Heart right ventricle (tissue), 16 donors: ENCODE measurements at regions not wholly inside any gene's neighbourhood (a gene's known extent, or its start where the extent isn't known, plus 50 kb on each side); places are given as distances from the start of the nearest gene placed in this dataset.

Experiments
- ATAC-seq, 8 donors: fragments of 200-7000 bp; cut with Tn5 transposase; one replicate each; pipeline ENCODE4 v1.9.1; 2020; ENCODE audit warnings: mild to moderate bottlenecking in 8 of 8, moderate library complexity in 8 of 8, moderate number of reproducible peaks in 1 of 8
- DNase-seq, 2 donors: peaks; one replicate each; pipeline ENCODE4 v3.0.0-alpha.2; 2020
- H3K27ac ChIP-seq, 10 donors: fragments of 200-600 bp; sonication (generic) in 2 of 10; one replicate each; pipeline versions ENCODE4 v1.5.0 to v1.8.0; 2020 to 2022; ENCODE audit warnings: mild to moderate bottlenecking in 3 of 10
- H3K27me3 ChIP-seq, 7 donors: fragments of 200-600 bp; one replicate each; pipeline ENCODE4 v1.8.0; 2021 to 2022; ENCODE audit warnings: mild to moderate bottlenecking in 2 of 7
- H3K36me3 ChIP-seq, 9 donors: fragments of 200-600 bp; sonication (generic) in 1 of 9; one replicate each; pipeline versions ENCODE4 v1.5.0 to v1.8.0; 2020 to 2022; ENCODE audit warnings: mild to moderate bottlenecking in 2 of 9
- H3K4me1 ChIP-seq, 9 donors: fragments of 200-600 bp; sonication (generic) in 1 of 9; one replicate each; pipeline versions ENCODE4 v1.5.0 to v1.8.0; 2020 to 2022; ENCODE audit warnings: mild to moderate bottlenecking in 4 of 9
- H3K4me3 ChIP-seq, 10 donors: fragments of 200-600 bp; sonication (generic) in 2 of 10; one replicate each; pipeline versions ENCODE4 v1.5.0 to v1.8.0; 2020 to 2022; ENCODE audit warnings: mild to moderate bottlenecking in 7 of 10, moderate library complexity in 2 of 10
- H3K9me3 ChIP-seq, 11 donors: fragments of 200-600 bp in 10 of 11; sonication (generic) in 2 of 11; one replicate each; pipeline versions ENCODE4 v1.5.0 to v1.8.0; 2013 to 2022; ENCODE audit warnings: mild to moderate bottlenecking in 2 of 11, control low read depth in 1 of 11, moderate library complexity in 1 of 11
- CTCF ChIP-seq, 9 donors: fragments of 200-600 bp; sonication (generic) in 2 of 9; IDR thresholded peaks; one replicate each; pipeline versions ENCODE4 v1.5.0 to v1.8.0; 2021 to 2022; ENCODE audit warnings: antibody characterized with exemption in 9 of 9, mild to moderate bottlenecking in 5 of 9, moderate library complexity in 1 of 9
- WGBS, 2 donors: extraction: QIAGEN DNeasy Blood & Tissue Kit; methylation state at CpG; one replicate each; pipeline ENCODE4 v1.1.7; 2013; ENCODE audit warnings: inconsistent platforms in 1 of 2; 5-methylcytosine and 5-hydroxymethylcytosine counted together
- intact Hi-C, 10 donors: fragments of 100-400 bp; cut with DNase I; formaldehyde crosslinking; loops; one replicate each; pipeline versions ENCODE4 v1.11.1 to v1.14.2; 2022
- donor health status: Arrhythmogenic right ventricular cardiomyopathy.
- donor health status: ischemic (EF 13 %, LVEDD 7.1; RV severe dilation, severe dysfunction).
- donor health status: healthy with polysubstance abuse.
- donor health status: DM: no; HTN: yes; CAD: no.
- donor health status: DM: no; HTN: no; CAD: no.
- donor health status: ischemic (EF 25% LVEDD 6.9; RV normal size, moderate dysfunction).
- donor health status: ischemic (EF 25% LVEDD 5.7; RV mildly dilated, moderate dysfunction).
- donor health status: healthy.
- donor health status: DM: yes; HTN: yes; CAD: no.
- donor health status: Ischemic cardiomyopathy.
- donor health status: ischemic (EF 35%, LVEDD 5.7; RV mildly dilated, moderate dysfunction).
- donor health status: nonischemic (EF 11% LVEDD 7.7; RV severe dilation, severe dysfunction).
- donor health status: DM: yes; HTN: yes; CAD: no.
- donor health status: PGD.
- donor health status: ischemic (EF 29% LVEDD 5.4; RV normal size, mild dysfunction).
- donor health status: nonischemic (EF 23%, LVEDD 6.1; RV moderate dilation, normal function).

- H3K4me3 ChIP-seq: no peak overlapping the region
- no peak for TF ChIP-seq CTCF (IDR thresholded peaks at IDR 0.05)
- WGBS, 2 donors: 83 to 88% methylated on average over 2 of the region's 2 CpGs
- intact Hi-C loops: no loop called here
- no peak for DNase-seq
- H3K9me3 ChIP-seq: no peaks in the 10 kb centered on the region
- H3K4me1 ChIP-seq: no peaks in the 10 kb centered on the region
- H3K27me3 ChIP-seq: no peaks in the 10 kb centered on the region
- no peak for ATAC-seq
- no peaks in the 10 kb centered on the region for H3K36me3 ChIP-seq
- no peak overlapping the region for H3K27ac ChIP-seq
Observed at GRCh38 chr2:192373754-192374153, 179.0 kb upstream of the TMEFF2 start.

- WGBS, 2 donors: 68 to 85% methylated on average over 6 of the region's 6 CpGs
Observed at GRCh38 chr2:192373221-192373620, 178.5 kb upstream of the TMEFF2 start.

GRCh38 chr2:192369969-192370368 is 175.2 kb upstream of the TMEFF2 start:
- Histone ChIP-seq H3K27ac (no peak overlapping the region), H3K27me3 (no peaks in the 10 kb centered on the region), H3K4me1 (no peaks in the 10 kb centered on the region), H3K36me3 (no peaks in the 10 kb centered on the region), H3K4me3 (no peak overlapping the region), H3K9me3 (no peaks in the 10 kb centered on the region)
- DNase-seq (no peak), ATAC-seq (no peak)
- 80 to 89% methylated on average over 3 of the region's 3 CpGs for WGBS, 2 donors
- intact Hi-C loops: no loop called here
- no peak for TF ChIP-seq CTCF (IDR thresholded peaks at IDR 0.05)

More at GRCh38 chr2:192373221-192373620, 178.5 kb upstream of the TMEFF2 start:
- Histone ChIP-seq H3K27me3 (no peaks in the 10 kb centered on the region), H3K36me3 (no peaks in the 10 kb centered on the region), H3K9me3 (no peaks in the 10 kb centered on the region), H3K4me1 (no peaks in the 10 kb centered on the region), H3K4me3 (no peak overlapping the region), H3K27ac (no peak overlapping the region)
- no peak for ATAC-seq
- TF ChIP-seq CTCF (IDR thresholded peaks at IDR 0.05): no peak
- intact Hi-C loops: no loop called here
- DNase-seq: no peak

GRCh38 chr2:192357217-192357616 is 162.5 kb upstream of the TMEFF2 start:
- Histone ChIP-seq H3K27me3 (no peaks in the 10 kb centered on the region), H3K36me3 (no peaks in the 10 kb centered on the region), H3K4me3 (no peak overlapping the region), H3K4me1 (no peaks in the 10 kb centered on the region), H3K9me3 (no peaks in the 10 kb centered on the region), H3K27ac (no peak overlapping the region)
- no peak for DNase-seq
- 76 to 90% methylated on average over 3 of the region's 3 CpGs for WGBS, 2 donors
- ATAC-seq: no peak
- TF ChIP-seq CTCF (IDR thresholded peaks at IDR 0.05): no peak
- intact Hi-C loops: no loop called here
